NCI-H146 treated with DMSO at 0.1 percent for 48 hours (cell line): ENCODE measurements at regions not wholly inside any gene's neighbourhood (a gene's known extent, or its start where the extent isn't known, plus 50 kb on each side); places are given as distances from the start of the nearest gene placed in this dataset.
"Not testable (repeated sequence)": the region's sequence is repeated elsewhere in the genome, so short reads cannot be mapped to it uniquely, and the experiment has no call there.

Source experiments
- DNase-seq: peaks from one replicate; lab custom pipeline; 2025; ENCODE audit not compliant: unreplicated experiment; lab: John Stamatoyannopoulos, UW

GRCh38 chr21:34219334-34220060 lies 144.3 kb upstream of the KCNE2 start:
- no peak for DNase-seq

GRCh38 chr21:34220556-34221195 lies 143.1 kb upstream of the KCNE2 start:
- DNase-seq = no peak

- no peak for DNase-seq
These were observed 142.3 kb upstream of the KCNE2 start for GRCh38 chr21:34221331-34222030.

- DNase-seq = no peak
These were observed 141.8 kb upstream of the KCNE2 start for GRCh38 chr21:34222031-34222335.

GRCh38 chr21:34223376-34223775 lies 140.4 kb upstream of the KCNE2 start:
- no peak for DNase-seq

- no peak for DNase-seq
These were observed 136.4 kb upstream of the KCNE2 start for GRCh38 chr21:34227386-34227852.

- DNase-seq = no peak
These were observed 135.0 kb upstream of the KCNE2 start for GRCh38 chr21:34228792-34229191.

- no peak for DNase-seq
These were observed 134.5 kb upstream of the KCNE2 start for GRCh38 chr21:34229353-34229752.

- DNase-seq = not testable (repeated sequence)
These were observed 130.1 kb upstream of the KCNE2 start for GRCh38 chr21:34233741-34234140.

- DNase-seq = no peak
These were observed 128.3 kb upstream of the KCNE2 start for GRCh38 chr21:34235514-34235913.

- DNase-seq = no peak
These were observed 120.8 kb upstream of the KCNE2 start for GRCh38 chr21:34242973-34243372.

- DNase-seq = no peak
These were observed 120.2 kb upstream of the KCNE2 start for GRCh38 chr21:34243562-34243961.

GRCh38 chr21:34252751-34253150 lies 111.1 kb upstream of the KCNE2 start:
- no peak for DNase-seq

- no peak for DNase-seq
These were observed 108.7 kb upstream of the KCNE2 start for GRCh38 chr21:34255073-34255472.

GRCh38 chr21:34260277-34261008 lies 103.4 kb upstream of the KCNE2 start:
- no peak for DNase-seq

- DNase-seq = no peak
These were observed 101.9 kb upstream of the KCNE2 start for GRCh38 chr21:34261841-34262468.

- no peak for DNase-seq
These were observed 101.3 kb upstream of the KCNE2 start for GRCh38 chr21:34262469-34262845.

GRCh38 chr21:34263629-34264028 lies 100.2 kb upstream of the KCNE2 start:
- no peak for DNase-seq

GRCh38 chr21:34266351-34266750 lies 97.5 kb upstream of the KCNE2 start:
- no peak for DNase-seq

- DNase-seq = no peak
These were observed 95.3 kb upstream of the KCNE2 start for GRCh38 chr21:34268493-34268892.

GRCh38 chr21:34270411-34270810 lies 93.4 kb upstream of the KCNE2 start:
- no peak for DNase-seq
